H9 (cell line): ENCODE measurements at regions not wholly inside any gene's neighbourhood (a gene's known extent, or its start where the extent isn't known, plus 50 kb on each side); places are given as distances from the start of the nearest gene placed in this dataset.

Experiments
- DNase-seq: peaks from one replicate; pipeline ENCODE4 v3.0.0-alpha.2; 2017
- H2AFZ ChIP-seq: one replicate; pipeline ENCODE4 v1.6.1; 2013; ENCODE audit warnings: mild to moderate bottlenecking, low read length, control low read depth, moderate library complexity
- H2AK5ac ChIP-seq: 2 replicates; pipeline ENCODE4 v1.6.1; 2013; ENCODE audit warnings: low read length, control low read depth, mixed read lengths; ENCODE audit not compliant: insufficient read length
- H2BK120ac ChIP-seq: one replicate; pipeline ENCODE4 v1.6.1; 2013; ENCODE audit warnings: low read depth, mild to moderate bottlenecking, low read length, control low read depth, inconsistent platforms; ENCODE audit not compliant: poor library complexity, severe bottlenecking
- H2BK12ac ChIP-seq: 2 replicates; pipeline ENCODE4 v1.6.1; 2013; ENCODE audit warnings: low read length, control low read depth, mixed read lengths, low read depth; ENCODE audit not compliant: insufficient read length
- H2BK15ac ChIP-seq: 2 replicates; pipeline ENCODE4 v1.6.1; 2013; ENCODE audit warnings: low read depth, low read length, control low read depth
- H2BK20ac ChIP-seq: one replicate; pipeline ENCODE4 v1.6.1; 2013; ENCODE audit warnings: low read depth, mild to moderate bottlenecking, low read length, control low read depth, inconsistent platforms; ENCODE audit not compliant: poor library complexity, severe bottlenecking
- H2BK5ac ChIP-seq: 2 replicates; pipeline ENCODE4 v1.6.1; 2013; ENCODE audit warnings: low read length, control low read depth, mixed read lengths; ENCODE audit not compliant: insufficient read length
- H3K14ac ChIP-seq: 2 replicates; pipeline ENCODE4 v1.6.1; 2013; ENCODE audit warnings: low read length, control low read depth; ENCODE audit not compliant: insufficient read depth
- H3K18ac ChIP-seq: 2 replicates; pipeline ENCODE4 v1.6.1; 2013; ENCODE audit warnings: low read depth, mild to moderate bottlenecking, mixed read lengths, low read length, control low read depth; ENCODE audit not compliant: insufficient read length
- H3K23ac ChIP-seq: 2 replicates; pipeline ENCODE4 v1.6.1; 2013; ENCODE audit warnings: low read length, control low read depth, mixed read lengths, low read depth; ENCODE audit not compliant: insufficient read length
- H3K23me2 ChIP-seq: 2 replicates; pipeline ENCODE4 v1.6.1; 2013; ENCODE audit warnings: low read depth, mild to moderate bottlenecking, mixed read lengths, low read length, control low read depth; ENCODE audit not compliant: insufficient read length, poor library complexity, severe bottlenecking
- H3K27ac ChIP-seq: 2 replicates; pipeline ENCODE4 v1.5.1; 2013; ENCODE audit warnings: low read length, control low read depth, mixed read lengths, low read depth; ENCODE audit not compliant: insufficient read length
- H3K27me3 ChIP-seq: 2 replicates; pipeline ENCODE4 v1.6.1; 2013; ENCODE audit warnings: low read length, control low read depth, inconsistent platforms; ENCODE audit not compliant: insufficient read depth
- H3K4ac ChIP-seq: 2 replicates; pipeline ENCODE4 v1.6.1; 2013; ENCODE audit warnings: low read depth, mild to moderate bottlenecking, control low read depth, inconsistent platforms, low read length, moderate library complexity
- H3K4me1 ChIP-seq: 2 replicates; pipeline ENCODE4 v1.6.1; 2013; ENCODE audit warnings: low read length, control low read depth, inconsistent platforms; ENCODE audit not compliant: insufficient read depth
- H3K4me2 ChIP-seq: 2 replicates; pipeline ENCODE4 v1.6.1; 2013; ENCODE audit warnings: low read length, control low read depth, mixed read lengths; ENCODE audit not compliant: insufficient read length, insufficient read depth
- H3K56ac ChIP-seq: 2 replicates; pipeline ENCODE4 v1.6.1; 2013; ENCODE audit warnings: low read depth, mild to moderate bottlenecking, mixed read lengths, low read length, control low read depth; ENCODE audit not compliant: insufficient read length
- H3K79me1 ChIP-seq: 2 replicates; pipeline ENCODE4 v1.6.1; 2013; ENCODE audit warnings: low read depth, mild to moderate bottlenecking, moderate library complexity, low read length, control low read depth, inconsistent platforms; ENCODE audit not compliant: insufficient read depth, poor library complexity, severe bottlenecking
- H3K79me2 ChIP-seq: 2 replicates; pipeline ENCODE4 v1.6.1; 2013; ENCODE audit warnings: low read length, control low read depth, inconsistent platforms; ENCODE audit not compliant: insufficient read depth
- H3K9ac ChIP-seq: 2 replicates; pipeline ENCODE4 v1.6.1; 2013; ENCODE audit warnings: low read length, control low read depth, mixed read lengths; ENCODE audit not compliant: insufficient read length; ENCODE audit errors: extremely low read depth
- H3K9me3 ChIP-seq: one replicate; pipeline ENCODE4 v1.6.1; 2013; ENCODE audit warnings: low read depth, low read length, inconsistent platforms; ENCODE audit not compliant: control insufficient read depth
- H3T11ph ChIP-seq: one replicate; pipeline ENCODE4 v1.6.1; 2013; ENCODE audit warnings: mild to moderate bottlenecking, low read length, control low read depth, inconsistent platforms
- H4K20me1 ChIP-seq: one replicate; pipeline ENCODE4 v1.6.1; 2013; ENCODE audit not compliant: control insufficient read depth, insufficient read length, insufficient read depth
- H4K5ac ChIP-seq: 2 replicates; pipeline ENCODE4 v1.6.1; 2013; ENCODE audit warnings: low read depth, mild to moderate bottlenecking, mixed read lengths, low read length, control low read depth; ENCODE audit not compliant: insufficient read length
- H4K8ac ChIP-seq: replicated peaks from 2 replicates; pipeline ENCODE4 v1.6.1; 2013; ENCODE audit warnings: low read length, control low read depth, mixed read lengths, low read depth; ENCODE audit not compliant: insufficient read length
- H4K91ac ChIP-seq: 2 replicates; pipeline ENCODE4 v1.6.1; 2013; ENCODE audit warnings: low read depth, mild to moderate bottlenecking, moderate library complexity, mixed read lengths, low read length, control low read depth; ENCODE audit not compliant: insufficient read length
- H3K27ac Mint-ChIP-seq, 3 experiments: 2 replicates in 2 of 3; 3 replicates in 1 of 3; pipeline ENCODE4 v1.8.0; 2020 to 2021; ENCODE audit warnings: mixed read lengths in 3 of 3, mild to moderate bottlenecking in 1 of 3, moderate library complexity in 1 of 3
- H3K27me3 Mint-ChIP-seq: 2 replicates; pipeline ENCODE4 v1.8.0; 2021; ENCODE audit warnings: low read depth, mild to moderate bottlenecking, moderate library complexity, mixed read lengths
- H3K36me3 Mint-ChIP-seq, 3 experiments: 2 replicates in 2 of 3; 3 replicates in 1 of 3; pipeline ENCODE4 v1.8.0; 2020 to 2021; ENCODE audit warnings: low read depth in 3 of 3, mixed read lengths in 3 of 3; ENCODE audit not compliant: insufficient read depth in 1 of 3
- H3K4me1 Mint-ChIP-seq, 2 experiments: 2 replicates each; pipeline ENCODE4 v1.8.0; 2020; ENCODE audit warnings: mixed read lengths in 2 of 2
- H3K4me3 Mint-ChIP-seq, 2 experiments: 2 replicates in 1 of 2; 3 replicates in 1 of 2; pipeline ENCODE4 v1.8.0; 2020 to 2021; ENCODE audit warnings: mild to moderate bottlenecking in 2 of 2, mixed read lengths in 2 of 2, moderate library complexity in 1 of 2
- H3K9me3 Mint-ChIP-seq, 2 experiments: 2 replicates in 1 of 2; 3 replicates in 1 of 2; pipeline ENCODE4 v1.8.0; 2020; ENCODE audit warnings: mild to moderate bottlenecking in 2 of 2, mixed read lengths in 2 of 2, moderate library complexity in 1 of 2
- WGBS: extraction: QIAGEN DNeasy Blood & Tissue Kit; methylation state at CpG from one replicate; pipeline ENCODE4 v1.1.7; 2013; ENCODE audit warnings: missing lambda C conversion rate, low lambda C conversion rate, mixed read lengths; ENCODE audit not compliant: insufficient read length; ENCODE audit errors: extremely low coverage; 5-methylcytosine and 5-hydroxymethylcytosine counted together
- TF ChIP-seq, protein P1 (sequence below): fragments of 200-600 bp; sonication (generic); conservative IDR thresholded peaks from 3 replicates; pipeline ENCODE4 v1.8.0; 2021; ENCODE audit warnings: antibody characterized with exemption, mild to moderate bottlenecking

DNA sequence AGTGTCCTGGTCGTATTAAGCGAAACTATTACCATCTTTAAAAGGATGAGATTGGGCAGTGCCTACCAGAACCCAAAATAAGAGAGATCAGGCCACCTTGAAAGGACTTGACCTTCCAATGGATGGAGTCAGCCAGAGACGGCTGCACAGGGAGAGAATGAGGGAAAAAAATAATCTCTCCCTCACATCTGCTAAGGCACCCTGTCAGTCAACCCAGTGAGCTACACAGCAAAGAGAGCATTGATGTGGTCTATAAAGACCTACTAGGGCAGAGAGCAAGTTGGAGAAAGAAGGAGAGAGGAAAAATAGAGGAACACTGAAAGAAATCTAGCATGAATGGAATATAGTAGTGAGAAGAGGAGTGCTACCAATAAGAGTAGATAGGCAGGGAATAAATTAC is 68.0 kb upstream of the FTMT start:
- WGBS = no CpG with 5 or more reads among the region's 3 CpGs
- H2BK12ac ChIP-seq = no peak overlapping the region
- no peak overlapping the region for H2AFZ ChIP-seq

More for the DNA sequence above, 68.0 kb upstream of the FTMT start:
- H3K4ac ChIP-seq = no peak overlapping the region
- no peaks in the 10 kb centered on the region for H3K36me3 Mint-ChIP-seq
- no peaks in the 10 kb centered on the region for H3K9me3 ChIP-seq
- H3K23me2 ChIP-seq = no peaks in the 10 kb centered on the region
- H3K27ac Mint-ChIP-seq = no peak overlapping the region
- DNase-seq = no peak
- H3K79me1 ChIP-seq = no peaks in the 10 kb centered on the region
- H3K4me1 Mint-ChIP-seq = no peaks in the 10 kb centered on the region
- no peak overlapping the region for H2BK5ac ChIP-seq
- H3K23ac ChIP-seq = no peak overlapping the region
- H3K4me3 Mint-ChIP-seq = no peak overlapping the region
- H3K27me3 Mint-ChIP-seq = no peaks in the 10 kb centered on the region
- H4K91ac ChIP-seq = no peak overlapping the region
- no peaks in the 10 kb centered on the region for H3K79me2 ChIP-seq
- no peak overlapping the region for H3K9ac ChIP-seq
- no peak overlapping the region for H3K4me2 ChIP-seq
- H3K18ac ChIP-seq = no peak overlapping the region
- H4K8ac ChIP-seq = no peak overlapping the region
- H3K4me1 ChIP-seq = peaks cover 2% of the 10 kb centered on the region
- H4K5ac ChIP-seq = no peak overlapping the region
- no peak overlapping the region for H3K27ac ChIP-seq
- H3K9me3 Mint-ChIP-seq = peaks cover 0 to 2% of the 10 kb centered on the region in 2 experiments; a peak in 1 of 5 replicates
- no peaks in the 10 kb centered on the region for H3K27me3 ChIP-seq
- no peaks in the 10 kb centered on the region for H4K20me1 ChIP-seq
- H2BK15ac ChIP-seq = no peak overlapping the region
- H3T11ph ChIP-seq = no peak overlapping the region
- no peak overlapping the region for H3K14ac ChIP-seq
- H2AK5ac ChIP-seq = no peak overlapping the region
- TF ChIP-seq, protein P1, sequence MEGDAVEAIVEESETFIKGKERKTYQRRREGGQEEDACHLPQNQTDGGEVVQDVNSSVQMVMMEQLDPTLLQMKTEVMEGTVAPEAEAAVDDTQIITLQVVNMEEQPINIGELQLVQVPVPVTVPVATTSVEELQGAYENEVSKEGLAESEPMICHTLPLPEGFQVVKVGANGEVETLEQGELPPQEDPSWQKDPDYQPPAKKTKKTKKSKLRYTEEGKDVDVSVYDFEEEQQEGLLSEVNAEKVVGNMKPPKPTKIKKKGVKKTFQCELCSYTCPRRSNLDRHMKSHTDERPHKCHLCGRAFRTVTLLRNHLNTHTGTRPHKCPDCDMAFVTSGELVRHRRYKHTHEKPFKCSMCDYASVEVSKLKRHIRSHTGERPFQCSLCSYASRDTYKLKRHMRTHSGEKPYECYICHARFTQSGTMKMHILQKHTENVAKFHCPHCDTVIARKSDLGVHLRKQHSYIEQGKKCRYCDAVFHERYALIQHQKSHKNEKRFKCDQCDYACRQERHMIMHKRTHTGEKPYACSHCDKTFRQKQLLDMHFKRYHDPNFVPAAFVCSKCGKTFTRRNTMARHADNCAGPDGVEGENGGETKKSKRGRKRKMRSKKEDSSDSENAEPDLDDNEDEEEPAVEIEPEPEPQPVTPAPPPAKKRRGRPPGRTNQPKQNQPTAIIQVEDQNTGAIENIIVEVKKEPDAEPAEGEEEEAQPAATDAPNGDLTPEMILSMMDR = no peak
- no peak overlapping the region for H3K56ac ChIP-seq
- H2BK20ac ChIP-seq = no peak overlapping the region
- no peak overlapping the region for H2BK120ac ChIP-seq
